ENCODE measurements at regions not wholly inside any gene's neighbourhood (a gene's known extent, or its start where the extent isn't known, plus 50 kb on each side); places are given as distances from the start of the nearest gene placed in this dataset.

- no peak for DNase-seq (ENCODE audit: extremely low read depth, insufficient read length)
- no peak for TF ChIP-seq CTCF (IDR thresholded peaks at IDR 0.05; ENCODE audit: insufficient read depth, low read length, poor library complexity, severe bottlenecking)
- H3K27me3 ChIP-seq (replicated peaks; ENCODE audit: control insufficient read depth, insufficient read depth, low read length) = no peaks in the 10 kb centered on the region
- no peaks in the 10 kb centered on the region for H3K36me3 ChIP-seq (ENCODE audit: control insufficient read depth, insufficient read depth, low read length)
- no peak overlapping the region for H3K4me3 ChIP-seq (replicated peaks; ENCODE audit: low read depth, low read length)
Observed at GRCh38 chr15:66932634-66933024, 132.8 kb upstream of the SMAD3 start.

- no peak for TF ChIP-seq CTCF (IDR thresholded peaks at IDR 0.05; ENCODE audit: insufficient read depth, low read length, poor library complexity, severe bottlenecking)
- Histone ChIP-seq H3K27me3 (replicated peaks; ENCODE audit: control insufficient read depth, insufficient read depth, low read length) (no peaks in the 10 kb centered on the region), H3K4me3 (replicated peaks; ENCODE audit: low read depth, low read length) (no peak overlapping the region), H3K36me3 (ENCODE audit: control insufficient read depth, insufficient read depth, low read length) (no peaks in the 10 kb centered on the region)
- no peak for DNase-seq (ENCODE audit: extremely low read depth, insufficient read length)
Observed at GRCh38 chr15:66933932-66934867, 131.2 kb upstream of the SMAD3 start.

- no peaks in the 10 kb centered on the region for H3K36me3 ChIP-seq (ENCODE audit: control insufficient read depth, insufficient read depth, low read length)
- TF ChIP-seq CTCF (IDR thresholded peaks at IDR 0.05; ENCODE audit: insufficient read depth, low read length, poor library complexity, severe bottlenecking) = no peak
- H3K4me3 ChIP-seq (replicated peaks; ENCODE audit: low read depth, low read length) = no peak overlapping the region
- no peak for DNase-seq (ENCODE audit: extremely low read depth, insufficient read length)
- H3K27me3 ChIP-seq (replicated peaks; ENCODE audit: control insufficient read depth, insufficient read depth, low read length) = no peaks in the 10 kb centered on the region
Observed at GRCh38 chr15:66934868-66935520, 130.4 kb upstream of the SMAD3 start.

- no peak for TF ChIP-seq CTCF (IDR thresholded peaks at IDR 0.05; ENCODE audit: insufficient read depth, low read length, poor library complexity, severe bottlenecking)
- DNase-seq (ENCODE audit: extremely low read depth, insufficient read length) = no peak
Observed at GRCh38 chr15:66935688-66936087, 129.7 kb upstream of the SMAD3 start.

GRCh38 chr15:66936109-66936860, 129.1 kb upstream of the SMAD3 start:
- Histone ChIP-seq H3K4me3 (replicated peaks; ENCODE audit: low read depth, low read length) (no peak overlapping the region), H3K36me3 (ENCODE audit: control insufficient read depth, insufficient read depth, low read length) (no peaks in the 10 kb centered on the region), H3K27me3 (replicated peaks; ENCODE audit: control insufficient read depth, insufficient read depth, low read length) (no peaks in the 10 kb centered on the region)
- TF ChIP-seq CTCF (IDR thresholded peaks at IDR 0.05; ENCODE audit: insufficient read depth, low read length, poor library complexity, severe bottlenecking) = no peak
- DNase-seq (ENCODE audit: extremely low read depth, insufficient read length) = no peak

More at GRCh38 chr15:66935688-66936087, 129.7 kb upstream of the SMAD3 start:
- Histone ChIP-seq H3K27me3 (replicated peaks; ENCODE audit: control insufficient read depth, insufficient read depth, low read length) (no peaks in the 10 kb centered on the region), H3K36me3 (ENCODE audit: control insufficient read depth, insufficient read depth, low read length) (no peaks in the 10 kb centered on the region), H3K4me3 (replicated peaks; ENCODE audit: low read depth, low read length) (no peak overlapping the region)
